NCI-H2227 treated with DMSO at 0.1 percent for 48 hours (cell line): ENCODE measurements at regions not wholly inside any gene's neighbourhood (a gene's known extent, or its start where the extent isn't known, plus 50 kb on each side); places are given as distances from the start of the nearest gene placed in this dataset.
A peak's percentile ranks its signal among the peaks of the same experiment; 100 is the strongest.
"Not testable (repeated sequence)": the region's sequence is repeated elsewhere in the genome, so short reads cannot be mapped to it uniquely, and the experiment has no call there.

ENCODE experiments used
- DNase-seq: peaks from one replicate; lab custom pipeline; 2025; lab: John Stamatoyannopoulos, UW

DNA sequence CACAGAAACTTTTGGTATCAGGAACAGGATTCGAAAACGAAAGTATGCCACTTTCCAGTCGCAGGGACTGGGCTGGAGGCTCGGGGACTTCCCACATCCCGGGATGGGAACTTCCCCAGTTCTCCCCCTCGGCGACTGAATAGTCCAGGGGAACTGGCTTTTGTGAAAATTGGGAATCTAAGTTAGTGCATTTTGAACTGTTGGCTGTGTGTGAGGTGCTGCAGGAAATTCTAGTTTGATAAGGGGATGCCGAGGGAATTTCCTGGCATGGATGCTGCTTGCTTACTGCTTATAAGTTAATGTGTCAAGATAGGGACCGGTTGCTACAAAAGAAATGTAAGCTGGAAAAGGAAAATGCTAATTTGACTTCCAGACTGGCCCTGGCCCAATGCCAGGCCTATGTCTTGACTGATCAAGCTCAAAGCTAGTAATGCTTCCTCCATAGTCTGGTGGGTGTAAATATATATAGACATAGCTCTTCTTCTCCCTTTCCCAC is 73.4 kb upstream of the EIF5 start:
- peak; percentile 25 for DNase-seq

DNA sequence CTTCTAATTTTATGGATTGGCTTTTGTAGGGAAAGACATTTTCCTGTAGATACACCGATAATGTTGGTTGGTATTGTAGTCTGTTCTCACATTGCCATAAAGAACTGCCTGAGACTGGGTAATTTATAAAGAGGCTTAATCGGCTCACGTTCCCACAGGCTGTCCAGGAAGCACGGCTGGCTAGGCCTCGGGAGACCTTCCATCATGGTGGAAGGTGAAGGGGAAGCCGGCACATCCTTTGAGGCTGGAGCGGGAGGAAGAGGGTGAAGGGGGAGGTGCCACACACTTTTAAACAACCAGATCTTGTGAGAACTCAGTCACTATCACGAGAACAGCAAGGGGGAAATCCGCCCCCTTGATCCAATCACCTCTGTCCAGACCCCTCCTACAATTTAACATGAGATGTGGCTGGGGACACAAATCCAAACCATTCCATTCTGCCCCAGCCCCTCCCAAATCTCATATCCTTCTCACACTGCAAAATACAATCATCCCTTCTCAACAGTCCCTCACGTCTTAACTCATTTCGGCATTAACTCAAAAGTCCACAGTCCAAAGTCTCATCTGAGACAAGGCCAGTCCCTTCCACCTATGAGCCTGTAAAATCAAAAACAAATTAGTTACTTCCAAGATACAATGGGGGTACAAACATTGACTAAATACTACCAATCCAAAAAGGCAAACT is 66.7 kb upstream of the EIF5 start:
- no peak for DNase-seq

DNA sequence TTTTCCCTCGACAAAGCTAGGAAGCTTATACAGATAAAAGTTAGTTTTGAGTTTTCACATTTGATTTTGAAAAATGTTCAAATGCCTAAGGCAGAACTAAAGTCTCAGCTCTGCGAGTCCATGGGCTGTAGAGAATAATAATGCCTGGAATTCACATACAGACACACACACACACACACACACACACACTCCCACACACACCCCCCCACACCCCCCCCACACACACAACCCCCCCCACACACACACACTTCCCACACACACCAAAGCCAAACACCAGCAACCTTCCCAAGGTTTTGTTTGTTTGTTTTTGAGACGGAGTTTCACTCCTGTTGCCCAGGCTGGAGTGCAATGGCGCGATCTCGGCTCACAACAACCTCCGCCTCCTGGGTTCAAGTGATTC is 62.8 kb upstream of the EIF5 start:
- DNase-seq, result no peak

DNA sequence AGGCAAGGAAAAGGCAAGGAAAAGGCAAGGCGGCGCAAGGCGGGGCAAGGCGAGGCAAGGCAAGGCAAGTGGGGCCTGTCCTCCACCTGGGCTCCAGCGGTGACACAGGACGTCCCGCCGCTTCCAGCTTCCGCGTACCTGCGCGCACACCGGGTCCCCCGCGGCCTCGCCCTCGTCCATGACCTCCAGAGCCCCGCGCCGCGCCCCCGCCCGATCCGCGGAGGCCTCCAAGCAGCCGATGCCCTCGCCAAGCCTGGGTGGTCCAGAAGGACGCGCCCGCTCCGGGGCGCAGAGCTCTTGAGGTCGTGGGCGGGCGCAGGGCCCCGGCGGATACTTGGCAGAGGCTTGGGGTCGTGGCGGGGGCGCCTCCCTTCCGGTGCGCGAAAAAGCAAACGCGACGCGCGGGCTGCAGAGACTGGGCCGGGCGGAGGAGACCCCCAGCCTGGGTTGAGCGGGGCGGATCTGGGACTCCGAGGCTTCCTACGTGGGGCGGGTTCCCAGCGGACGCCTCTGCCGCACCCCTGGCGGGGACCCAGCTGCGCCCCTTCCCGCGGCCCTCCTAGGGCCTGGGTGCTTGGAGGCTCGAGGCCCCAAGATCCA is 60.8 kb upstream of the EIF5 start:
- DNase-seq, result no peak

DNA sequence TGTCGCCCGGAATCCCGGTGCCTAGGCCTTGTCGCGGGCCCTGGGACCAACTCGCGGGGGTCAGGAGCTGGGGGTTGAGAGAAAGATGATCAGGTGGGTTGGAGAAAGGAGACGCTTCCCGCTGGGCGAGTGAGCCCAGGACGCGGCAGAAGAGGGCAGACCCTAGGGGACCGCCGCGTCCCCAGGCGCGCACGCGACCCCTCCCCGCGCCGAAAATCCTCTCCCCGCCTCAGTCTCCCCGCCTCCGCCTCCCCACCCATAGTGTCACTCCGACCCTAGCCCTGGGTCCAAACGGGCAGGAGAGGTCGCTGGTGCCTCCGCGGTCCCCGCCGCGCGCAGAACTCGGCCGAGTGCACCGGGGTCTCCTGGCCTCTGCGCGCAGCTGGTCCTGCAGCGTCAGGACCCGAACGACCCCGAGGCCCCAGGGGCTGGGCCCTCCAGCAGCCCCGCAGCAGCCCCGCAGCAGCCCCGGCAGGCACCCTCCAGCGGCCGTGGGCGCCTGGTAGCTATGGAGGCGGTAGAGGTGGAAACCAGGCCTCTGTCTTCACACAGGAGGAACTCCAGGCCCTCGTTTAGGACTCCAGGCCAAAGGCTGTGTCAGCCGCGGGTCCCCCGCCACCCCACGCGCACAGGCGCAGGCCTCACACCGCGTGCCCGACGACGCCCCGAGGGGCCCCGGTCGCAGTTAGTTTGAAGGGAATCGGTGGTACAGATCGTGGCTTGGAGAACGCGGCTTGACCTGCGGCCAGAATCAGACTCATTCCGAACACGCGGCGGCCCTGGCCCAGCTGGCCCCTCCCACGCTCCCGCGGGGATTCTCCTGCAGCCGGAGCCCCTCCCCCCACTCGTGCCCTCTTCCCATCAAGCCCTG is 60.1 kb upstream of the EIF5 start:
- DNase-seq, result no peak

DNA sequence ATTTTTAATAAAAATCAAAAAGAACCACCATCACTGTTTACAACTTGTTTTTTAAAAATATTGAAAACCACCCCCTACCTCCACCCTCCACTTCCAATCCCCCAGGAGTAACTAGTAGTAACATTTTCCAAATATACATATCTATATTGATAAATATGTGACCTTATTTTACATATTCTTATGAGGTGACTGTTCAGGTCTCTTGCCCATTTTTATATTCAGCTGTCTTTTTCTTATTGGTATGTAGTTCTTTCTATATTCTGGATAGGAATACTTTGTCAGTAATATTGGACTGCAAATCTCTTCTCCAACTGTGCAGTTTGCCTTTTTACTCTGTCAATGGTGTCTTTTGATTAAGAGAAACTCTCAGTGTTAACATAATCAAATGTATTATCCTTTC is 59.0 kb upstream of the EIF5 start:
- no peak for DNase-seq

DNA sequence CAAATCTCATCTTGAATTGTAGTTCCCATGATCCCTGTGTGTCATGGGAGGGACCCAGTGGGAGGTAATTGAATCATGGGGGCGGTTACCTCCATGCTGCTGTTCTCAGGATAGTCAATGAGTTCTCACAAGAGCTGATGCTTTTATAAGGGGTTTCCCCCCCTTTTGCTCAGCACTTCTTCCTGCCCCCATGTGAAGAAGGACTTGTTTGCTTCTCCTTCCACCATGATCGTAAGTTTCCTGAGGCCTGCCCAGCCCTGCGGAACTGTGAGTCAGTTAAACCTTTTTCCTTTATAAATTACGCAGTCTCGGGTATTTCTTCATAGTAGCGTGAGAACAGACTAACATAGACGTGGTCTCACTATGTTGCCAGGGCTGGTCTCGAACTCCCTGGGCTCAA is 56.1 kb upstream of the EIF5 start:
- DNase-seq, result no peak

DNA sequence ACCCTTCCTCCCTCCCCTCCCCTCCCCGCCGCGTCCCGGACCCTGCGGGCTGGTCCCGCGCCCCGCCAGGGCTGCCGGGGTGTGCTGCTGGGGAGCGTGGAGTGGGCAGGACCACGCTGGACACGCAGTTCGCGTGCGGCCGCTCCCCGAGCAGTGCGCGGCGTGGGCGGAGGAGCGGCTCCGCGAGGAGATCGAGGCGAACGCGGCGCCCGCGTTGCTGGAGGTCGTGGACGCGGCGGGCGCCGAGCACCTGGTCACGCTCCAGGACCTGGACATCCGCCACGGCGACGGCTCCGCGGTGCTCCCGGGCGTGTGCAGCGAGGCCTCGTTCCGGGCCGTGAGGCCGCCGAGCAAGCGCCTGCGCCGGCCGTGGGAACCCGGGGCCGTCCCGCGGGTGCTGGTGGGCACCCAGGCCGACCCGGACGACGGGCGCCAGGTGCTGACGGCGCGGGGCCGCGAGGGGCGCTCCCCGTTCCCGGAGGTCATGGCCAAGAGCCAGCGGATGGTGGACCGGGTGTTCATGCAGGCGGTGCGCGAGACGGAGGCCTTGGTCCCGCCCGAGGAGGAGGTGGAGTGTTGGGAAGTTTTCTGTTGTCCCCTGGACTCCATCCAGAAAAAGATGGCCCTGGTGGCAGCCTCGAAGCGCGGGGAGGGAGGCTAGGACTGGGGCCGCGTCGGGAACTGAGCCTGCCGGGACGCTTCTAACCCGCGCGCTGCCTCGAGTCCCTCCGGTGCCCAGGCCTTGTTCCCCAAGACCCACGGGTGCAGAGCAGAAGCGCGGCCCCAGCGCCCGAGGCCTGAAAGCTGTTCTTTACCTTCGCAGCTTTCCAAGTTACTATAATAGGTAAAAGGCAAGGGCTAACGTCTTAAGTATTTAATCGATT is 54.7 kb upstream of the EIF5 start:
- DNase-seq, result no peak

DNA sequence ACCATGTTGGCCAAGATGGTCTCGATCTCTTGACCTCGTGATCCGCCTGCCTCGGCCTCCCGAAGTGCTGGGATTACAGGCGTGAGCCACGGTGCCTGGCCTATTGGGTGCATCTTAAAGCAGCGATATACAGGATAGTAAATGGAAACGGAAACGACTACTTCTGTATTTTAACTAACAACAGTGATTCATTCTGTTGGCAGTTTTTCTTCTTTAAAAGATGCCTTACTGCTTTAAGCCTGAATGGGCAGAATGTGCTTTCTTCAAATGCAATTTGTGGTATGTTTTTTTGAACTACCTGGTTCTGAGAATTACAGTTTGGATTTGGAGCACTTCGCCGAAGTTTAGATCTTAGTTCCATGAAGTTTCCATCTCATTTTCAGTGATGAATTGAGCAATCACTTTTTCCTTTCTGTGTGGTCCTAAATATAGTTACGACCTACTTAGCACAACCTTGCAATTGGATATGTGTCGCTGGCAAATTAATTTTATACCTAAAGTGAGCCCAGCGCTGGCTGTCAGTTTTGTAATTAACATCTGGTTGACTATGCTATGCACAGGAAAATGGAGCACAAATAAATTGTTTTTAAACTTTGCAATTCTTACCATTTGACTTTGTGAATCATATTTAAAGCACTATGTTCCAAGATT is 53.6 kb upstream of the EIF5 start:
- no peak for DNase-seq

DNA sequence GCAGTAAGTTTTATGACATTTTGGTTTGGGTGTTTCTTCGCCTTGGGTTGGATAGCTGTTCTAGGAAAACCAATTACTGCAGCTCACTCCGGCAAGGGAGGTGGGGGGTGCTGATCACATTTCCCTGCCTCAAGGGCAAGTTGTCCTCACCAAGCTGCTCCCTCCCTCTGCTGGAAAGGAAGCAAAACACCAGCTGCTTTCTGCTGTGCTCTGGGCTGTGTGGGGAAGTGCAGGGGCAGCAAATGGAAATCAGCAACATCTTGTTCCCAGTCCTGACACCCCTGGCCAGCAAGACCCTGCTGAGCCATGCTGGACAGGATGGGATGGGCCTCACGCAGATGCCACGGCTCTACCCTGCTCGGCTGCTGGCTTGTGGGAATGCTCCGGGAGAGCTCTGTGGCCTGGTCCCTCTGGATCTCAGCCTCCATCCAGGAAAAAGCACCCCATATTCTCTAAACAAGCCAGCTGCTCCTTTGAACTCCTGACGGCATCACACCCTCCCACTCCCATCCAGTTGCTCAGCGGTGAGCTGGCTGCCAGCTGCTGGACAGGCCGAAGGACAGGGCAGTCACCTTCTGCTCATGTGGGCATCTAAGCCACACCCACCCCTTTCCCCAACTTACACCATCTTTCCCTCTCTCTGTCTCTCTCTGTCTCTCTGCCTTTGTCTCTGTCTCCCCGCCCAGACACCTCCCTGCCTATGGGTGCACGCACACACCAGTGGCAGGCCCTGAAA is 52.4 kb upstream of the EIF5 start:
- no peak for DNase-seq

DNA sequence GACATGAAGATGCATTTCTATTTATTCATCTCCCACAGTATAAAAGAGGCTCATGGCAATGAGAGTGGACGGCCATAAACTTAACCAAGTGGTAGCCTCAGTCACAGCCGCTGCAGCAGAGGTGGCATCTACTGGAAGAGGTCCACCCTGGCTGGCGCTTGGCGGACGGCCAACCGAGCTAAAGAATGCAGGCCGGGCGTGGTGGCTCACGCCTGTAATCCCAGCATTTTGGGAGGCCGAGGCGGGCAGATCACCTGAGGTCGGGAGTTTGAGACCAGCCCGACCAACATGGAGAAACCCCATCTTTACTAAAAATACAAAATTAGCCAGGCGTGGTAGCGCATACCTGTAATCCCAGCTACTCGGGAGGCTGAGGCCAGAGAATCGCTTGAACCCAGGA is 51.7 kb upstream of the EIF5 start:
- not testable (repeated sequence) for DNase-seq

DNA sequence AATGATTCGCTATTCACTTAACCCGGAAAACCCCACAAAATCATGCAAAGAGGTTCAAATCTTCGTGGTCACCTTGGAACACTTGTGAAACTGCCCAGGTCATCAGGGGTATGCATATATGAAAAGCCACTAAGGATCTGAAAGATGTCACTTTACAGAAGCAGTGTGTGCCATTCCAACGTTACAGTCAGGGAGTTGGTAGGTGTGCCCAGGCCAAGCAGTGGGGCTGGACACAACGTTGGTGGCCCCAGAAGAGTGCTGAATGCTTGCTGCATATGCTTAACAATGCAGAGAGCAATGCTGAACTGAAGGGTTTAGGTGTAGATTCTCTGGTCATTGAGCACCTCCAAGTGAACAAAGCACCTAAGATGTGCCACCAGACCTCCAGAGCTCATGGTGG is 51.1 kb upstream of the EIF5 start:
- no peak for DNase-seq

DNA sequence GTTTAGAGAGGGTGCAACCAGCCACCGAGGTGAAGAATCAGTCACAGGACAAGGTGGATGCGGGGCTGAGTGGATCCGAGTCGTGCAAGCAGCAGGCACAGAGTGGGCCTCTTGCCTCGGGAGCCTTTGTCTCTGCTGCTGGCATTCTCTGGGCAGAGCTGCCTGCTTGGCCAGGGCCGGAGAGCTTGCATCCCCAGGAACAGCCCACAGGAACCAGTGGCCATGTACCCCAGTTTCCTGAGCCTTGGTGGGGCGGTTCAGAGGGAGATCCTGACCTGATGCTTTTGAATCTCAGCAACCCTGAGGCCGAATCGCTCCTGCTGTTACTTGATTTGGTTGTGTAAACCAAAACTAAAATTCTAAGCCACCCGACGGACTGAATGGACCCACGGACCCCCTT is 50.1 kb upstream of the EIF5 start:
- DNase-seq, result no peak
